BLaER1 treated with 17β-estradiol and CSF1 and Interleukin-3, amounts not matched to agents 10 nM and 100 nM (cell line): ENCODE measurements at regions not wholly inside any gene's neighbourhood (a gene's known extent, or its start where the extent isn't known, plus 50 kb on each side); places are given as distances from the start of the nearest gene placed in this dataset.
A peak's percentile ranks its signal among the peaks of the same experiment; 100 is the strongest.
"Not testable (repeated sequence)": the region's sequence is repeated elsewhere in the genome, so short reads cannot be mapped to it uniquely, and the experiment has no call there.

Experiments
- H3K27ac ChIP-seq, 11 experiments: shearing (Covaris generic); formaldehyde crosslinking; 2 replicates each; pipeline ENCODE4 v1.8.1; 2022
- H3K27me3 ChIP-seq, 11 experiments: shearing (Covaris generic); formaldehyde crosslinking; 2 replicates each; pipeline ENCODE4 v1.8.1; 2022
- H3K36me3 ChIP-seq, 11 experiments: shearing (Covaris generic); formaldehyde crosslinking; 2 replicates each; pipeline ENCODE4 v1.8.1; 2022
- H3K4me1 ChIP-seq, 10 experiments: shearing (Covaris generic); formaldehyde crosslinking; 2 replicates each; pipeline ENCODE4 v1.8.1; 2022
- H3K4me2 ChIP-seq, 11 experiments: shearing (Covaris generic); formaldehyde crosslinking; 2 replicates each; pipeline ENCODE4 v1.8.1; 2022
- H3K4me3 ChIP-seq, 10 experiments: shearing (Covaris generic); formaldehyde crosslinking; 2 replicates each; pipeline ENCODE4 v1.8.1; 2022
- H3K9ac ChIP-seq, 11 experiments: shearing (Covaris generic); formaldehyde crosslinking; 2 replicates each; pipeline ENCODE4 v1.8.1; 2022
- H3K9me3 ChIP-seq, 11 experiments: shearing (Covaris generic); formaldehyde crosslinking; replicated peaks in 1 of 11; 2 replicates each; pipeline ENCODE4 v1.8.1; 2022
- H4K20me1 ChIP-seq, 11 experiments: shearing (Covaris generic); formaldehyde crosslinking; 2 replicates each; pipeline ENCODE4 v1.8.1; 2022
- Cebpa-rat ChIP-seq, 11 experiments: shearing (Covaris generic); IDR thresholded peaks; 2 replicates each; pipeline ENCODE4 v1.8.1; 2022

DNA sequence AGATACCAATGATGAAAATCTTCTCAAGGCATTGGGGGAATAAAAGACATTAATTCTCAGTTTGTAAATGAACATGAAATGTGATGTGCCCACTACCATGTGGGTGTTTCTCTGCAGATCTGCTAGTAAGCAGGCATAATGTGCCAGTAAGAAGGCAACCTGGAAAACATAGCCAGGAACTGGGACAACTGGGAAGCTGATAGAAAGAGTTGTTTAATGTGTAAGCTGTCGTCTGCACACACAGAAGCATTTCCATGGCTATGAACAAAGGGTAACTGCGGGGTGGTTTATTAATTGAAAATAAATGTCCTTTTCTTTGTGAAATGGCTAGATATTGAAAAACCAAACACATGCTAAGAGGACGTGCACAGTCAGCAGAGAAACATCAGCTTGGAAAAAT, 52.0 kb downstream of the ZC3H11B start:
- Histone ChIP-seq H3K9me3 (no peaks in the 10 kb centered on the region), H3K27me3 (no peaks in the 10 kb centered on the region), H3K36me3 (no peaks in the 10 kb centered on the region), H3K4me3 (no peak overlapping the region), H3K9ac (no peak overlapping the region), H3K4me2 (no peak overlapping the region), H4K20me1 (no peaks in the 10 kb centered on the region), H3K4me1 (no peaks in the 10 kb centered on the region), H3K27ac (no peak overlapping the region)
- TF ChIP-seq Cebpa-rat (IDR thresholded peaks at IDR 0.05) = no peak

DNA sequence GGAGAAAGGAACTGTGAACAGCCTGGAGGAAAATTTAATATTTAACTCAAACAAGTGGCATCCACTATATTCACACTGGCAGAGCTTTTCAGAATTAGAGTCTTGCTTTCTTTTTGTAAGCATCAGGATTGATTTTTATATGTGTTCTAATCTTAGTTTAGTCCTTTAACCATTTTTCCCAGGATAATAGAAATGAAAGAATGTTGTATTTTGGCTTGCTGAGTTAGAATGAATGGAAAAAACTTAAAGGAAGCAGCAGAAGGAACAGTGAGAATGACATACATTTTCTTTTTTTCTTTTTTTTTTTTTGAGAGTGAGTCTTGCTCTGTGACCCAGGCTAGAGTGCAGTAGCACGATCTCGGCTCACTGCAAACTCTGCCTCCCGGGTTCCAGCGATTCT, 53.0 kb downstream of the ZC3H11B start:
- Histone ChIP-seq H3K27me3 (no peaks in the 10 kb centered on the region), H4K20me1 (no peaks in the 10 kb centered on the region), H3K9me3 (no peaks in the 10 kb centered on the region), H3K4me1 (no peaks in the 10 kb centered on the region), H3K4me2 (no peak overlapping the region), H3K4me3 (no peak overlapping the region), H3K36me3 (no peaks in the 10 kb centered on the region), H3K9ac (no peak overlapping the region), H3K27ac (no peak overlapping the region)
- TF ChIP-seq Cebpa-rat (IDR thresholded peaks at IDR 0.05) = no peak

DNA sequence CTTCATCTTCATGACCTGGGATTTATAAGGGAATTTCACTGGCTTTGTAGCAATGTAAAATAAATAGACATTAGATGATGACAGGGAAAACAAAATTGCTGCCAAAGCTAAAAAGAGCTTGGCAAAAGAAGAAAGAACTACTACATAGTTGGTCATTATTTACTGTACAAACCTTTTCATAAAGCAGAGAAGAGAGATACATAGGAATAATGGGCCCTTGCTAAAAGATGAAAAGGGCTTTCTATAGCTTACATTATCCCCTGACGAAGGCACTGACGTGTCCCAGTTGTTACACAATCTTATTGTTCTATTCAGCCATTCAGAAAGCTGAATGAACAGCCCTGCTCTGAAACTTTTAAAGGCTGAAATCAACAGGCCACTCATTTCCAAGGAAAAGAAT, 57.1 kb downstream of the ZC3H11B start:
- Histone ChIP-seq H3K27me3 (no peaks in the 10 kb centered on the region), H3K36me3 (no peaks in the 10 kb centered on the region), H3K9me3 (no peaks in the 10 kb centered on the region), H3K4me1 (no peaks in the 10 kb centered on the region), H3K9ac (no peak overlapping the region), H3K4me3 (no peak overlapping the region), H3K27ac (no peak overlapping the region), H3K4me2 (no peak overlapping the region), H4K20me1 (no peaks in the 10 kb centered on the region)
- no peak for TF ChIP-seq Cebpa-rat (IDR thresholded peaks at IDR 0.05)

DNA sequence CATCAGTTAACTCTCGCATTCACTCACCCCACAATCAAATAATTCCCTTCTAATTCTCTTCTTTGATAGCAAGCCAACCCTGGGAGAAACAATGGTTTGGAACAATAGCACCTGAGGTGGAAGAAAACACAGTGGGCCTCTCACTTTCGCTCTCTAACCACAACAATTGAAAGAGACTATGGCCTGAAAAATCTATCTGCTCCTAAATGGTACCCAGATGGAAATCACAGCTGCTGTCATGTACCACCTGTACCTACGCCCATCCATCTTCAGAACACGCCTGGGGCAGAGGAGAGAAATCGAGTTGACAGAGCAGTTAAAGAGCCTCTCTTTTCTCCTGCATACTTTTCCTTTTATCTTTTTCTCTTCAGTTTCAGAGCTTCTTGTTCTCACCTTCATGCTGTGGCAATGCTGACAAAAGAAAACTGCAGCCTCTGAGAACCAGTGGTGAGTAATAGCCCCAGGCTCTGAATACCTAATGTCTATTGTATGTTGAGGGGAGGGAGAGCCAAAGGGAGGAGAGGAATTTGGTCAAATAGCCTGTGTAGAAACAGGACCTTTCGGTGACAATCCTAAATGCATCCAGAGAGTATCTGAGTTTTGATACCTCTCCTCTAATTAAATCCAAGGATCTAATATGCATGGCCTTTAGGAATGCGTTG, 57.7 kb downstream of the ZC3H11B start:
- Histone ChIP-seq H3K27me3 (no peaks in the 10 kb centered on the region), H3K9ac (no peak overlapping the region), H4K20me1 (no peaks in the 10 kb centered on the region), H3K27ac (no peak overlapping the region), H3K4me3 (no peak overlapping the region), H3K9me3 (no peaks in the 10 kb centered on the region), H3K4me2 (no peak overlapping the region), H3K4me1 (peaks cover 0 to 2% (median 0%) of the 10 kb centered on the region in 10 experiments; a peak in 2 of 20 replicates), H3K36me3 (no peaks in the 10 kb centered on the region)
- TF ChIP-seq Cebpa-rat (IDR thresholded peaks at IDR 0.05) = no peak

DNA sequence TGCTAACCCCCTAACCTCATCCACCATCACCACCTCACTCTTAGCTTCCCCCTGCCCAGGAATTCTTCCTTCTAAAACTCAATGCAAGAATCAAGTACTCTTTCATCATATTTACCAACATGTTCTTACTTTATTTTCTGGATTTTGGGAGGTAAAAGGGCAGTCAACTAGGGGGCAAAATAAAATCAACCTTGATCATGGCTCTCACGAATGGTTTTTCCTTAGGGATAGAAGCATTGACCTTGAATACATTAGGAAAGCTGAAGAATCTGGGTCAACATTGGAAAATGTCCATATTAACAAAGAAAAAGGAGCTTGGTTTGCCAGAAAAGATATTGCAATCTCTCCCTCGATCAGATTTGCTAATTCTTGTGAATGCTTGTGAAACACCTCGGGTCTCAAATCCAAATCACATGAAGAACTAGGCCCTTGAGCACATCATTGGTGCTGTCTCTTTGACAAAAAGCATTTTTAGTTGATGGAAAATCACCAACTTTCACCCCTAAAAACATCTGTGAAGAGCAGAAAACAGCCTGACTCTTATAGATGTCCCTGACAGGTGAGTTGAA, 58.9 kb downstream of the ZC3H11B start:
- Histone ChIP-seq H3K27ac (no peak overlapping the region), H3K36me3 (no peaks in the 10 kb centered on the region), H3K4me2 (no peak overlapping the region), H3K27me3 (no peaks in the 10 kb centered on the region), H3K9me3 (no peaks in the 10 kb centered on the region), H3K4me3 (no peak overlapping the region), H3K9ac (no peak overlapping the region), H4K20me1 (no peaks in the 10 kb centered on the region), H3K4me1 (peaks cover 0 to 13% (median 11%) of the 10 kb centered on the region in 10 experiments; a peak in 12 of 20 replicates)
- TF ChIP-seq Cebpa-rat (IDR thresholded peaks at IDR 0.05) = no peak

DNA sequence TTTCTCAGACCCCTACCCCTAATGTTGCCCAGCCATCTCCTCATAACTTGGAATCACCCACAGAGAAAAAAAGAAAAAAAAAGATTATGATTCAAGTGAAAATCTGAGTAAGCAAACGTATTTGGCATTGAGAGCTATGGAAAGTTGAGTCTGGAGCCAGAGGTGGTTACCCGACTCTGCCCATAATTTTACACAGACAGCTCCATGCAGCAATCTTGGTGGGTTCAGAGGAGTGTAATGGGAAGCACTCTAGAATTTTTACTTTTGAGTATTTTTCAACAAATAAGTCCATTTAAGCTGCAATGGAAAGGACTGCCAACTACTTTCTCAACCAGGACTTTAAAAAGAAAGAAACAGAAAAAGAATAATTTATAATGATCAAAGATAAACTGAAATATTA, 62.7 kb downstream of the ZC3H11B start:
- H3K27ac ChIP-seq = no peak overlapping the region
- no peak overlapping the region for H3K4me3 ChIP-seq
- H3K9me3 ChIP-seq = peaks cover 0 to 14% (median 0%) of the 10 kb centered on the region in 11 experiments; a peak in 4 of 22 replicates
- no peak for TF ChIP-seq Cebpa-rat (IDR thresholded peaks at IDR 0.05)
- H3K27me3 ChIP-seq = no peaks in the 10 kb centered on the region
- peaks cover 0 to 19% (median 13%) of the 10 kb centered on the region in 10 experiments; a peak in 12 of 20 replicates for H3K4me1 ChIP-seq
- no peak overlapping the region for H3K9ac ChIP-seq
- H4K20me1 ChIP-seq = no peaks in the 10 kb centered on the region
- no peaks in the 10 kb centered on the region for H3K36me3 ChIP-seq
- peak overlapping the region in 5 of 11 experiments; percentile 23 to 67 (median 46); a peak in 4 of 22 replicates for H3K4me2 ChIP-seq

DNA sequence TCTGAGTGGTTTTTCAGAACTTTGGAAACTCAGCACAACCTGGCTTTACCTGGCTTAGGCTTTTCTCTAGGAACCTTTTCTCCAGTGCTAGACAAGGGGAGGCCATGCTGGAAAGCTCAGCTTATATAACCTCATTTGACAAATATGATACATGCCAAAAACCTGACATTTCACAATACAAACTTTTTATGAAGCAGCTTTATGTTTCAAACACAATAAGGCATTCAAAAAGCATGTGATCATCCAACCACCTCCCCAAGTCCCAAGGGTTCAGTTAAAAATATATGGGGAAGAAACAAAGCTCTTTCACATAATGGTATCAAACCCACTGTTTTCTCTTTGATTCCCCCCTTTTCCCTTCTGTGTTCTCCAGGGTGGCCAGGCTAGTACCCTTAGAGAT, 63.7 kb downstream of the ZC3H11B start:
- H3K9ac ChIP-seq = no peak overlapping the region
- peak overlapping the region in 8 of 11 experiments; percentile 21 to 67 (median 37); a peak in 14 of 22 replicates for H3K4me2 ChIP-seq
- H3K9me3 ChIP-seq = peaks cover 0 to 14% (median 0%) of the 10 kb centered on the region in 11 experiments; a peak in 4 of 22 replicates

DNA sequence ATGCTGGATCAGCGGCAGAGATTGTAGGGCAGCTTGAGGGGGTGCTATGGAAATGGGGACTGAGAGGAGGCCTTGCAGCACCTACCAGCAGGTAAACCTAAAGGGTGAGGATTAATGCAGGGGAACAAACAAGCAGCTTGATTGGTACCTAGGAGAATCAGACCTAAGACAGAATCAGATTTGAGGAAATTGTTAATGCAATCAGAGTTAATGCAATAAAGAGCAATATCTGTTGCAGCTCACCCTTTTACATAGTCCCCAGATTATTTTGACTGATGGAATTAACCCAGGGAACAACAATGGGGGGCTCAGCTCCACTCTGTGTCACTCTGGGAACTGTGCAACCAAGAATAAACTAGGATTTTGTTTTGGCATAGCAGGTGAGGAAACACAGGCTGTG, 64.5 kb downstream of the ZC3H11B start:
- no peak overlapping the region for H3K9ac ChIP-seq
- H4K20me1 ChIP-seq = no peaks in the 10 kb centered on the region
- H3K4me1 ChIP-seq = peaks cover 0 to 19% (median 13%) of the 10 kb centered on the region in 10 experiments; a peak in 12 of 20 replicates
- TF ChIP-seq Cebpa-rat (IDR thresholded peaks at IDR 0.05) = no peak
- peaks cover 0 to 14% (median 0%) of the 10 kb centered on the region in 11 experiments; a peak in 4 of 22 replicates for H3K9me3 ChIP-seq
- H3K4me3 ChIP-seq = no peak overlapping the region
- no peak overlapping the region for H3K27ac ChIP-seq
- H3K27me3 ChIP-seq = no peaks in the 10 kb centered on the region
- no peaks in the 10 kb centered on the region for H3K36me3 ChIP-seq
- peak overlapping the region in 2 of 11 experiments; percentile 28 to 46; a peak in 1 of 22 replicates for H3K4me2 ChIP-seq

More for the DNA sequence above, 63.7 kb downstream of the ZC3H11B start:
- no peaks in the 10 kb centered on the region for H3K36me3 ChIP-seq
- no peaks in the 10 kb centered on the region for H3K27me3 ChIP-seq
- H3K4me1 ChIP-seq = peaks cover 0 to 19% (median 13%) of the 10 kb centered on the region in 10 experiments; a peak in 12 of 20 replicates
- TF ChIP-seq Cebpa-rat (IDR thresholded peaks at IDR 0.05) = no peak
- no peak overlapping the region for H3K4me3 ChIP-seq
- H4K20me1 ChIP-seq = no peaks in the 10 kb centered on the region
- peak overlapping the region in 1 of 11 experiments; percentile 15; a peak in 1 of 22 replicates for H3K27ac ChIP-seq

DNA sequence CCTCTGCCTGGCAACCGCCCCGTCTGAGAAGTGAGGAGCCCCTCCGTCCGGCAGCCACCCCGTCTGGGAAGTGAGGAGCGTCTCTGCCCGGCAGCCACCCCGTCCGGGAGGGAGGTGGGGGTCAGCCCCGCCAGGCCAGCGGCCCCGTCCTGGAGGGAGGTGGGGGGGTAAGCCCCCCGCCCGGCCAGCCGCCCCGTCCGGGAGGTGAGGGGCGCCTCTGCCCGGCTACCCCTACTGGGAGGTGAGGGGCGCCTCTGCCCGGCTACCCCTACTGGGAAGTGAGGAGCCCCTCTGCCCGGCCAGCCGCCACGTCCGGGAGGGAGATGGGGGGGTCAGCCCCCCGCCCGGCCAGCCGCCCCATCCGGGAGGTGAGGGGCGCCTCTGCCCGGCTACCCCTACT, 67.1 kb downstream of the ZC3H11B start:
- not testable (repeated sequence) for H3K4me3 ChIP-seq, H4K20me1 ChIP-seq, H3K9ac ChIP-seq, H3K27ac ChIP-seq, H3K4me2 ChIP-seq, H3K27me3 ChIP-seq, H3K36me3 ChIP-seq
- peaks cover 0 to 19% (median 13%) of the 10 kb centered on the region in 10 experiments; a peak in 12 of 20 replicates for H3K4me1 ChIP-seq
- H3K9me3 ChIP-seq = peaks cover 0 to 14% (median 0%) of the 10 kb centered on the region in 11 experiments; a peak in 4 of 22 replicates
